ENCODE measurements at regions not wholly inside any gene's neighbourhood (a gene's known extent, or its start where the extent isn't known, plus 50 kb on each side); places are given as distances from the start of the nearest gene placed in this dataset.

GRCh38 chr13:68810660-68811059 is 1297.0 kb upstream of the ATXN8OS start:
- TF ChIP-seq XRCC3 (IDR thresholded peaks at IDR 0.05) (no peak), TAF15 (IDR thresholded peaks at IDR 0.05; ENCODE audit: low read depth, low read length) (no peak), NR2F6 (CRISPR knock-in tag; IDR thresholded peaks at IDR 0.05) (no peak), ZNF507 (tag; conservative IDR thresholded peaks at IDR 0.05) (no peak), ELF1 (tag; IDR thresholded peaks at IDR 0.05) (no peak), ZNF436 (CRISPR knock-in tag; IDR thresholded peaks at IDR 0.05) (no peak), L3MBTL2 (IDR thresholded peaks at IDR 0.05) (no peak), RFX5 (IDR thresholded peaks at IDR 0.05; ENCODE audit: low read depth, low read length) (no peak)
- TF ChIP-seq, protein P1, sequence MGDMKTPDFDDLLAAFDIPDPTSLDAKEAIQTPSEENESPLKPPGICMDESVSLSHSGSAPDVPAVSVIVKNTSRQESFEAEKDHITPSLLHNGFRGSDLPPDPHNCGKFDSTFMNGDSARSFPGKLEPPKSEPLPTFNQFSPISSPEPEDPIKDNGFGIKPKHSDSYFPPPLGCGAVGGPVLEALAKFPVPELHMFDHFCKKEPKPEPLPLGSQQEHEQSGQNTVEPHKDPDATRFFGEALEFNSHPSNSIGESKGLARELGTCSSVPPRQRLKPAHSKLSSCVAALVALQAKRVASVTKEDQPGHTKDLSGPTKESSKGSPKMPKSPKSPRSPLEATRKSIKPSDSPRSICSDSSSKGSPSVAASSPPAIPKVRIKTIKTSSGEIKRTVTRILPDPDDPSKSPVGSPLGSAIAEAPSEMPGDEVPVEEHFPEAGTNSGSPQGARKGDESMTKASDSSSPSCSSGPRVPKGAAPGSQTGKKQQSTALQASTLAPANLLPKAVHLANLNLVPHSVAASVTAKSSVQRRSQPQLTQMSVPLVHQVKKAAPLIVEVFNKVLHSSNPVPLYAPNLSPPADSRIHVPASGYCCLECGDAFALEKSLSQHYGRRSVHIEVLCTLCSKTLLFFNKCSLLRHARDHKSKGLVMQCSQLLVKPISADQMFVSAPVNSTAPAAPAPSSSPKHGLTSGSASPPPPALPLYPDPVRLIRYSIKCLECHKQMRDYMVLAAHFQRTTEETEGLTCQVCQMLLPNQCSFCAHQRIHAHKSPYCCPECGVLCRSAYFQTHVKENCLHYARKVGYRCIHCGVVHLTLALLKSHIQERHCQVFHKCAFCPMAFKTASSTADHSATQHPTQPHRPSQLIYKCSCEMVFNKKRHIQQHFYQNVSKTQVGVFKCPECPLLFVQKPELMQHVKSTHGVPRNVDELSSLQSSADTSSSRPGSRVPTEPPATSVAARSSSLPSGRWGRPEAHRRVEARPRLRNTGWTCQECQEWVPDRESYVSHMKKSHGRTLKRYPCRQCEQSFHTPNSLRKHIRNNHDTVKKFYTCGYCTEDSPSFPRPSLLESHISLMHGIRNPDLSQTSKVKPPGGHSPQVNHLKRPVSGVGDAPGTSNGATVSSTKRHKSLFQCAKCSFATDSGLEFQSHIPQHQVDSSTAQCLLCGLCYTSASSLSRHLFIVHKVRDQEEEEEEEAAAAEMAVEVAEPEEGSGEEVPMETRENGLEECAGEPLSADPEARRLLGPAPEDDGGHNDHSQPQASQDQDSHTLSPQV (IDR thresholded peaks at IDR 0.05): no peak

Data from K562 (cell line).